GM12873 (cell line): ENCODE measurements at regions not wholly inside any gene's neighbourhood (a gene's known extent, or its start where the extent isn't known, plus 50 kb on each side); places are given as distances from the start of the nearest gene placed in this dataset.

Experiments used
- TF ChIP-seq, protein P1 (sequence below): IDR thresholded peaks from 2 replicates; pipeline ENCODE4 v1.5.1; 2012; ENCODE audit warnings: low read depth, mild to moderate bottlenecking, moderate library complexity, low read length, control low read depth; ENCODE audit not compliant: insufficient read depth; ENCODE audit errors: missing control alignments

DNA sequence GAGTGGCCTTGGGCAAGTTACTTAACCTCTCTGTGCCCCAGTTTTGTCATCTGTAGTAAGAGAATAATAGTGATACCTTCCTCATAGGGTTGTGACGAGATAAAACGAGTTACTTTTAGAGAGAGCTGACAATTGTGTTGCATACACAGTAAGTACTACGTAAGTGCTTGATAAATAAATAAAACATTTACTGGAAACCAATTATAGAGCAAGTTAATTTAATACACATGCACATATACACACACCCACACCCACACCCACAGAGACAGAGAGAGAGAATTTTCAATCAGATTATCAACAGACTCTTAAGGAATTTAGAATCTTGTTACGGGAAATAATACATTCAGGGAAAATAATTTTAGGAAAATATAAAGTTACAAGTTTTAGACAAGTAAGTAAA lies 1045.8 kb upstream of the TENM4 start:
- TF ChIP-seq, protein P1, sequence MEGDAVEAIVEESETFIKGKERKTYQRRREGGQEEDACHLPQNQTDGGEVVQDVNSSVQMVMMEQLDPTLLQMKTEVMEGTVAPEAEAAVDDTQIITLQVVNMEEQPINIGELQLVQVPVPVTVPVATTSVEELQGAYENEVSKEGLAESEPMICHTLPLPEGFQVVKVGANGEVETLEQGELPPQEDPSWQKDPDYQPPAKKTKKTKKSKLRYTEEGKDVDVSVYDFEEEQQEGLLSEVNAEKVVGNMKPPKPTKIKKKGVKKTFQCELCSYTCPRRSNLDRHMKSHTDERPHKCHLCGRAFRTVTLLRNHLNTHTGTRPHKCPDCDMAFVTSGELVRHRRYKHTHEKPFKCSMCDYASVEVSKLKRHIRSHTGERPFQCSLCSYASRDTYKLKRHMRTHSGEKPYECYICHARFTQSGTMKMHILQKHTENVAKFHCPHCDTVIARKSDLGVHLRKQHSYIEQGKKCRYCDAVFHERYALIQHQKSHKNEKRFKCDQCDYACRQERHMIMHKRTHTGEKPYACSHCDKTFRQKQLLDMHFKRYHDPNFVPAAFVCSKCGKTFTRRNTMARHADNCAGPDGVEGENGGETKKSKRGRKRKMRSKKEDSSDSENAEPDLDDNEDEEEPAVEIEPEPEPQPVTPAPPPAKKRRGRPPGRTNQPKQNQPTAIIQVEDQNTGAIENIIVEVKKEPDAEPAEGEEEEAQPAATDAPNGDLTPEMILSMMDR: no peak

DNA sequence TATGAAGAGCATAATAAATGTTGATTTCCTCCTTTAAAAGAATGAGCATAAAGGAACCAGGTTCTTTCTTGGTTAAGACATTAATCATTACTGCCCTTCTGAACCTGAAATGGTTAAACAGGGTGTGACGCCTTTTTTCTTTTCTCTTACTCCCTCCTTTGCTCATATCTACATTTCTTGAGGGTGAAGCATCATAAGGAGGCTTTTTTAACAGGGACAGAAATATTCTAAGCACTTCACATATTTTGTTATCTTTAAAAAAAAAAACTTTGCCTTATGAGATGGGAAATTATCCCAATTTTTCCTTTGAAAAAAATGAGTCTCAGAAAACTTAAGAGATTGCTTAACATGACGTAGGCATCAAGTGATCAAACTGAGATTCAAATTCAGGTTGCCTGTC lies 1036.3 kb upstream of the TENM4 start:
- TF ChIP-seq, protein P1: no peak

GRCh38 chr11:80473562-80473961 lies 1032.7 kb upstream of the TENM4 start:
- TF ChIP-seq, protein P1: no peak

- TF ChIP-seq, protein P1: no peak
These were observed 1029.0 kb upstream of the TENM4 start for GRCh38 chr11:80469871-80470270.

GRCh38 chr11:80466570-80466969 lies 1025.7 kb upstream of the TENM4 start:
- TF ChIP-seq, protein P1: no peak

- TF ChIP-seq, protein P1: no peak
These were observed 1021.4 kb upstream of the TENM4 start for GRCh38 chr11:80462211-80462610.

- TF ChIP-seq, protein P1: no peak
These were observed 1017.5 kb upstream of the TENM4 start for GRCh38 chr11:80458376-80458775.

GRCh38 chr11:80457823-80458222 lies 1017.0 kb upstream of the TENM4 start:
- TF ChIP-seq, protein P1: no peak
